Liver (tissue), 7 donors: ENCODE measurements at regions not wholly inside any gene's neighbourhood (a gene's known extent, or its start where the extent isn't known, plus 50 kb on each side); places are given as distances from the start of the nearest gene placed in this dataset.

Experiments used
- DNase-seq: peaks from one replicate; pipeline ENCODE4 v3.0.0-alpha.2; 2017; ENCODE audit warnings: low spot score
- H3K27ac ChIP-seq, 2 donors: one replicate each; pipeline ENCODE4 v1.7.0; 2013; ENCODE audit warnings: inconsistent platforms in 2 of 2, low read length in 2 of 2, control low read depth in 1 of 2, low read depth in 1 of 2, mild to moderate bottlenecking in 1 of 2
- H3K27me3 ChIP-seq, 4 donors: one replicate each; pipeline versions ENCODE4 v1.6.1 to v1.7.0; 2013; ENCODE audit warnings: low read length in 3 of 4, inconsistent platforms in 1 of 4, mild to moderate bottlenecking in 1 of 4, moderate library complexity in 1 of 4; ENCODE audit not compliant: control insufficient read depth in 4 of 4, insufficient read depth in 4 of 4
- H3K36me3 ChIP-seq, 4 donors: one replicate each; pipeline versions ENCODE4 v1.6.1 to v1.7.0; 2013; ENCODE audit warnings: low read length in 3 of 4, mild to moderate bottlenecking in 3 of 4, low read depth in 1 of 4, moderate library complexity in 1 of 4; ENCODE audit not compliant: control insufficient read depth in 4 of 4, insufficient read depth in 3 of 4
- H3K4me1 ChIP-seq, 4 donors: one replicate each; pipeline versions ENCODE4 v1.6.1 to v1.7.0; 2013; ENCODE audit warnings: low read length in 3 of 4, mild to moderate bottlenecking in 3 of 4, moderate library complexity in 1 of 4; ENCODE audit not compliant: control insufficient read depth in 4 of 4, insufficient read depth in 4 of 4
- H3K4me3 ChIP-seq, 3 donors: one replicate each; pipeline versions ENCODE4 v1.6.1 to v1.7.0; 2013; ENCODE audit warnings: low read length in 3 of 3, control low read depth in 1 of 3, low read depth in 1 of 3, mild to moderate bottlenecking in 1 of 3
- H3K9ac ChIP-seq, 2 donors: one replicate each; pipeline ENCODE4 v1.7.0; 2013; ENCODE audit warnings: low read length in 2 of 2, mild to moderate bottlenecking in 2 of 2, moderate library complexity in 2 of 2, control low read depth in 1 of 2, low read depth in 1 of 2
- H3K9me3 ChIP-seq, 4 donors: one replicate each; pipeline versions ENCODE4 v1.6.1 to v1.7.0; 2013; ENCODE audit warnings: low read length in 3 of 4; ENCODE audit not compliant: control insufficient read depth in 4 of 4
- ATF3 ChIP-seq: IDR thresholded peaks from 2 replicates; pipeline ENCODE4 v1.6.1; 2016; ENCODE audit warnings: antibody characterized with exemption
- EGR1 ChIP-seq, 2 donors: IDR thresholded peaks; 2 replicates each; pipeline ENCODE4 v1.6.1; 2016 to 2018; ENCODE audit warnings: antibody characterized with exemption in 2 of 2, low read depth in 2 of 2
- FOXA1 ChIP-seq: IDR thresholded peaks from 2 replicates; pipeline ENCODE4 v1.6.1; 2016; ENCODE audit warnings: antibody characterized with exemption
- FOXA2 ChIP-seq: IDR thresholded peaks from 2 replicates; pipeline ENCODE4 v1.6.1; 2016; ENCODE audit warnings: antibody characterized with exemption
- GABPA ChIP-seq, 2 donors: IDR thresholded peaks in 1 of 2; conservative IDR thresholded peaks in 1 of 2; 2 replicates each; pipeline ENCODE4 v1.6.1; 2016; ENCODE audit warnings: antibody characterized with exemption in 2 of 2, mild to moderate bottlenecking in 1 of 2, moderate library complexity in 1 of 2
- HNF4A ChIP-seq, 2 donors: conservative IDR thresholded peaks; 2 replicates each; pipeline ENCODE4 v1.6.1; 2016; ENCODE audit warnings: antibody characterized with exemption in 2 of 2, mild to moderate bottlenecking in 2 of 2
- HNF4G ChIP-seq: IDR thresholded peaks from 2 replicates; pipeline ENCODE4 v1.6.1; 2016; ENCODE audit warnings: antibody characterized with exemption
- JUND ChIP-seq, 2 donors: IDR thresholded peaks; 2 replicates each; pipeline ENCODE4 v1.6.1; 2016; ENCODE audit warnings: antibody characterized with exemption in 2 of 2
- MAX ChIP-seq: IDR thresholded peaks from 2 replicates; pipeline ENCODE4 v1.6.1; 2016; ENCODE audit warnings: antibody characterized with exemption
- NR2F2 ChIP-seq: IDR thresholded peaks from 2 replicates; pipeline ENCODE4 v1.6.1; 2016; ENCODE audit warnings: antibody characterized with exemption
- RAD21 ChIP-seq, 2 donors: IDR thresholded peaks; 2 replicates each; pipeline ENCODE4 v1.6.1; 2016; ENCODE audit warnings: antibody characterized with exemption in 2 of 2, mild to moderate bottlenecking in 2 of 2
- REST ChIP-seq: IDR thresholded peaks from 2 replicates; pipeline ENCODE4 v1.6.1; 2016; ENCODE audit warnings: antibody characterized with exemption, mild to moderate bottlenecking
- RXRA ChIP-seq, 2 donors: IDR thresholded peaks; 2 replicates each; pipeline ENCODE4 v1.6.1; 2017 to 2018; ENCODE audit warnings: antibody characterized with exemption in 2 of 2, mild to moderate bottlenecking in 1 of 2
- TAF1 ChIP-seq: conservative IDR thresholded peaks from 2 replicates; pipeline ENCODE4 v1.6.1; 2016; ENCODE audit warnings: antibody characterized with exemption, mild to moderate bottlenecking
- YY1 ChIP-seq: IDR thresholded peaks from 2 replicates; pipeline ENCODE4 v1.6.1; 2016; ENCODE audit warnings: antibody characterized with exemption, mild to moderate bottlenecking
- ZBTB33 ChIP-seq: IDR thresholded peaks from 2 replicates; pipeline ENCODE4 v1.6.1; 2016; ENCODE audit warnings: antibody characterized with exemption
- WGBS: extraction: QIAGEN DNeasy Blood & Tissue Kit; methylation state at CpG from one replicate; pipeline ENCODE4 v1.1.7; 2013; 5-methylcytosine and 5-hydroxymethylcytosine counted together
- donor health status: healthy.
- donor health status: healthy.
- donor health status: healthy.
- donor health status: healthy.

GRCh38 chr2:145329971-145330370 lies 810.1 kb upstream of the ZEB2 start:
- no peak for DNase-seq
- Histone ChIP-seq H3K4me3 (no peak overlapping the region), H3K36me3 (no peaks in the 10 kb centered on the region), H3K27me3 (peaks cover 0 to 5% (median 0%) of the 10 kb centered on the region in 4 donors), H3K9me3 (no peaks in the 10 kb centered on the region), H3K27ac (no peak overlapping the region), H3K9ac (no peak overlapping the region), H3K4me1 (no peaks in the 10 kb centered on the region)
- TF ChIP-seq GABPA (IDR thresholded peaks at IDR 0.05 in 1 of 2, conservative IDR thresholded peaks at IDR 0.05 in 1 of 2) (no peak), YY1 (no peak), RXRA (IDR thresholded peaks at IDR 0.05) (no peak), JUND (IDR thresholded peaks at IDR 0.05) (no peak), EGR1 (IDR thresholded peaks at IDR 0.05; ENCODE audit: low read depth in 2 of 2) (no peak), HNF4A (conservative IDR thresholded peaks at IDR 0.05) (no peak), ZBTB33 (no peak), MAX (no peak), RAD21 (IDR thresholded peaks at IDR 0.05) (no peak), REST (no peak), FOXA1 (no peak), FOXA2 (no peak), HNF4G (no peak), ATF3 (no peak), TAF1 (no peak), NR2F2 (no peak)
- 83% methylated on average over 1 of the region's 1 CpG for WGBS

- H3K9me3 ChIP-seq = no peaks in the 10 kb centered on the region
- H3K4me3 ChIP-seq = no peak overlapping the region
- TF ChIP-seq MAX (no peak), GABPA (IDR thresholded peaks at IDR 0.05 in 1 of 2, conservative IDR thresholded peaks at IDR 0.05 in 1 of 2) (no peak), HNF4G (no peak)
- H3K27ac ChIP-seq = no peak overlapping the region
- no peaks in the 10 kb centered on the region for H3K4me1 ChIP-seq
- 67% methylated on average over 4 of the region's 4 CpGs for WGBS
- H3K9ac ChIP-seq = no peak overlapping the region
- H3K36me3 ChIP-seq = no peaks in the 10 kb centered on the region
- no peak for DNase-seq
- H3K27me3 ChIP-seq = no peaks in the 10 kb centered on the region
Observed at GRCh38 chr2:145325485-145325884, 805.6 kb upstream of the ZEB2 start.
